ENCODE measurements at regions not wholly inside any gene's neighbourhood (a gene's known extent, or its start where the extent isn't known, plus 50 kb on each side); places are given as distances from the start of the nearest gene placed in this dataset.
"Not testable (repeated sequence)": the region's sequence is repeated elsewhere in the genome, so short reads cannot be mapped to it uniquely, and the experiment has no call there.

DNA sequence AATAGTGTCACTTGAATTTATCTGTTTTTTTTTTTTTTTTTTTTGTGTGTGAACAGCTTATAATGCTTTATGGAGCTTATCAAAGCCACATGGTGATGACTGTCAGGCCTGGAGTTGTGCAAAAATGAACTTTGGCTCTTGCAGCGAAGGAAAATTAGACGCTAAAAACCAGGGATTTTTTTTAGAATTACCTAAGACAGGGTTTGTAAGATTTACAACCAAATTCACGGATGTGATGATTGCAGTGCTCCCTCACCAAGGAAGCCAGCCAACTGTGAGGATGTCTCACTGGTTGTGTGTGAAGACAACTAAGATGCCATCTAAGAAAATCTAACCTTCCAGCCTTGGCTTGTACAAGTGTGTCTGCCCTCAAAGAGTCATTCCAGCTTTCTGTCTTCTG is 127.1 kb upstream of the SLC4A4 start:
- no peak for DNase-seq

DNA sequence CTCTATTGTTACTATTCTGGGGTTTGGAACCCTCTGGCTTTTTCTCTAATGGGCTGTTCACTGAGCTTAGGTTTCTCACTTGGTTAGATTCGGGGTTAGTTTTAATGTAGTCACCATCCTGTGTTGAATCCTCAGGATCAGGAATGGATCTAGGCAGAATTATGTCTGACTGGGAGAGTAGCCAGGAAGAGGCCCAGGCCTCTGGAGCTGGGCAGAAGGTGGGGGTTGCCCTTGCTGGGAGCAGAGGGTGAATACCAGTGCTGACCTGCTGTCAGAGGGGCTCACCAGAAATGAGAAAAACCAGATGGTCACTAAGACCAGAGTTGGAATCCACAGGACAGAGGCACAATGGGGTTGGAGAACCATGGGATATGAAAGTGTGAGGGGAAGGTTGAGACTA is 126.6 kb upstream of the SLC4A4 start:
- DNase-seq, result no peak

- DNase-seq, result no peak
Measured at GRCh38 chr4:71214578-71214977, 124.2 kb upstream of the SLC4A4 start.

GRCh38 chr4:71216316-71216959 is 122.4 kb upstream of the SLC4A4 start:
- DNase-seq, result no peak

GRCh38 chr4:71217688-71218087 is 121.1 kb upstream of the SLC4A4 start:
- no peak for DNase-seq

- not testable (repeated sequence) for DNase-seq
Measured at GRCh38 chr4:71220848-71221247, 118.0 kb upstream of the SLC4A4 start.

DNA sequence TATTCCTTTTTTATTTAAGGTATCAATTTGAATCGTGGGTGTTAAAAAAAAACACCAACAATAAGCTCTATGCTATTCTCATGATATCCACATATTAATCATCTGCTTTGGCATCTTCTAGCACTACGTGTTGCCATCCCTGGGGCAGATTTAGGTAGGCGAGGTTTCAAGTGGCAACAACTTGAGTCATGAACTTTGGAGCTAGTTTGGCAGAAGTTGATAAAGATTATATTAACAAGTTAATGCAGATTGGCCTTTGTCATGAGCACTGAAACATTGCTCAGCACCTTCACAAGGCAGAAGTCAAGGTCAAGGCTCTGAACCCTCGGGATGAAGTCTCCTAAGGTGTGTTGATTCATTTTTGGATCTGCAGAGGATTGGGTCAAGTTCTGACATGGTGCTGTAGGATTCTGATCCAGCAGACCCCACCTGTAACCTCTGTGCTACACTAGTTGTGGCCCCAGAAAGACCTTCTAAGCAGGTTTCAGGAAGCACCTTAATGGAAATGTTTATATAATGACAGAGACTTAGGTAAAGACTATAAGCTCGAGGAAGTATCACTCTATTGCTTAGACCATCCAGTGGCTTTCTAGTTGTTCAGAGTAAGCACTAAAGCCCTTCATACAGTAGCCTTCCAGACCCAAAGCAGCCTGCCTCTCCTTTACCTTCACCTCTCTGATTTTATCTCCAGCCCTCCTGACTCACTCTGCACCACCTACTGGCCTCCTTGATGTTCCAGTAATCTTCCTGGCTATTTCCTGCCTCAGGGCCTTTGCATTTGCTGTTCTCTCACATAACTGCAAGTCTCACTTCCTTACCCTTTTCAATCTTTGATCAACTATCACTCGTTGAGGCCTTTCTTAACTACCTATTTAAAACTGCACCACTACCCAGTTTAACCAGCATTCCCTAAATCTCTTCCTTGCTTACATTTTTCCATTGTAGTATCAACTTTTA is 117.0 kb upstream of the SLC4A4 start:
- DNase-seq, result no peak

DNA sequence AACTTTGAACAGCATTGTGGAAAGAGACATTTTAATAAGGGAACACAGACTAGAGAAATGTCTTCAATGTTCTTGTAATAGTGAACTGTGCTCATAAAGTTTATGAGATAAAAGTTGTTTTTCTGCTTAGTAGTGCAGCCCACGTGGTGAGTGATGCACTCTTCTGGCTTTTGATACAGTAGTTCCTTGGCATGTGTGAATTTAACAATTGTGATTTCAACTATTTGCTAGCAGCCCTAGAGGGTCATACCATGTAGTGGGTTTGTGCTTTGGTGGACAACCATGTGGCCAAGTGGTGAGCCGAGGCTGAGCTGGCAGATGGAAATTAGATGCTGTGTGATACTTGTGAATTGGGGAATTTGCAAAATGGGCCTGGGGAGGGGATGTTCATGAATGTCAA is 116.2 kb upstream of the SLC4A4 start:
- no peak for DNase-seq

- DNase-seq, result no peak
Measured at GRCh38 chr4:71229477-71230270, 109.1 kb upstream of the SLC4A4 start.

- DNase-seq, result no peak
Measured at GRCh38 chr4:71230271-71231128, 108.3 kb upstream of the SLC4A4 start.

- DNase-seq, result no peak
Measured at GRCh38 chr4:71231129-71232055, 107.4 kb upstream of the SLC4A4 start.

DNA sequence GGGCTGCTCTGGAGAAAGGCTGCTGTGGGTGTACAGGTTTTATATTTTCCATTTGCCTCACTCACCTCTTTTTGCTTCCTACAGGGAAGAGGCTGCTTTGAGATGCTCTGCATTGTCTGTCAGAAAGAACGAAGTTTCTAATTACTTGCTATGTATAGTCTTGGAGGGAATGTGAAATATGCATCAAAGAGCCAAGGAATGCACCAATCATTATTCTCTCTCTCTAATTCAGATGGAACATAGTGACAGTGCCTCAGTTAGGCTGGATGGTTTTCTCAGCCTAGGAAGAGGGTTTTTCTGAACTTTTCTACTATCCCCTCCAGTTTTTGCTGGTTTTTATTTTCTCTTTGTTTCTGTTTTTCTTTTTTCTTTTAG is 106.8 kb upstream of the SLC4A4 start:
- DNase-seq, result no peak

GRCh38 chr4:71232846-71233245 is 106.0 kb upstream of the SLC4A4 start:
- no peak for DNase-seq

- DNase-seq, result no peak
Measured at GRCh38 chr4:71235311-71236201, 103.3 kb upstream of the SLC4A4 start.

- DNase-seq, result no peak
Measured at GRCh38 chr4:71236226-71236625, 102.6 kb upstream of the SLC4A4 start.

DNA sequence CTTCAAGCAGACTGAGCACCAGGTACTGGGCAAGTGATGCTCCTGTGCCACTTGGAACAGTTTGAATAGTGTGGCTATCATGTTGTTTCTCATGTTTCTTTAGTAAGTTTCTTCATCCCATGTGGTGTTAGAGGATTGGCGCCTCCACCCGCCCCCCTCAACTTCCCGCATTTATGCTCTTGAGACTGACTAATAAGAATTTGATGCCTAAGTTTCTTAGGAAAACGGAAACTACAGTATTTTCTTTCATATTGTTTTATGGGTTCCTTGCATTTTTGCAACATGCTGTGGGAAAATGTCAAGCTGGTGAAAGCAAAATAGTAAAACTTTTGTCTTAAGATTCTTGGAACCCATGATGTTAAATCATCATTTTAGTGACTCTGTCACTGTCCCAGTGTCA is 101.2 kb upstream of the SLC4A4 start:
- DNase-seq, result no peak

DNA sequence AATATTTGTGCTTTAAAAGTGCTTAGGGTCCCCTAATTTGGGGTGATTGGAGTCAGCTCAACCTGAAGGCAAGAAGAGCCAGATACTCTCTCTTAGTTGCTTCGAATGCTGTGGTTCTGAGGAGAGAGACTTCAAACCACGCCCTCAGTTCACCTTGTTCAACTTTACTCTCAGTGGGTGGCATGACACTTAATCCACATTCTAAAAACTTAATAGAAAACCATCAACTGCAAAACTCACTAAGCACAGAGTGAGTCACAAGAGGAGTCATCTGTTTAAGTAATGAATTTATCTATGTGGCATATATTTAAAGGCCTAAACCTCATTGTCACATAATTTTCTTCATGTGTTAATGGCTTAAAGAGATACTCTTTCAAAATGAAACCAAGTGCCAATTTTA is 99.5 kb upstream of the SLC4A4 start:
- no peak for DNase-seq

- no peak for DNase-seq
Measured at GRCh38 chr4:71240094-71240493, 98.7 kb upstream of the SLC4A4 start.

DNA sequence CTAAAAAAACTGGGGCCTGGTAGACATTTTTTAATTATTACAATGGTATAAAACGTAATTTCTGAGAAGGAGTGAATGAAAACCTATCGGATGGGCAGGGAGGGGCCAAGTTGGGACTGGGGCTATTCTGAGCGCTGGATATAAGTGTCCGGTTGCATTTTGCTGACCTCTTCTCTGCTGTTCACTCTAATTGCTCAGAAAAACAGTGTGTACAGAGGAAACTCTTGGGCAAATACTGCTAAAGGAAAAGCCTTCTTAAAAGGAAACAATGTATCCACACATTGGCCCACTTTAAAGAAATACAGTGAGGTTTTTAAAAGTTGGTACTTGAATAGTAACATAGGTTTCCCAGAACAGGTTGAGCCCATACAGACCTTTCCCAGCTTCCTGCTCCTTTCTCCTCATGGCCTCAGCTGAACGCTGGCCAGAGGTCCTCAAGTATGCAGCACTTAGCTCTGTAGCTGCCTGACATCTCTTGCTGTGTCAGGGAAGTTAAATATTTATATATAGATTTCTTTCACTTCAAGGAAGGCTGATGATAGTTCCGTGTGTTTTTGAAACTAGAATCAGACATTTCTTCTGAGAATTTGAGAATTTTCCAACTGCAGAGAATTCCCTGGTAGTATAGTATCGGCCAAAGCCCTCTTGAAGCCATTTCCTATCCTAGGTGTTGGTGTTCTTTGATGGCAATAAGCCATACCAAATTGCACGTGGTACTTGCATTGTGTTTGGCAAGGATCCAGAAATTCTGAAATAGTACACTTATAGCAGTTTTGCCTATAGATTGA is 97.1 kb upstream of the SLC4A4 start:
- DNase-seq, result no peak

Data from NCI-H146 (cell line).